ENCODE measurements at regions not wholly inside any gene's neighbourhood (a gene's known extent, or its start where the extent isn't known, plus 50 kb on each side); places are given as distances from the start of the nearest gene placed in this dataset.
A peak's percentile ranks its signal among the peaks of the same experiment; 100 is the strongest.

GRCh38 chr2:212626371-212626918 is 87.8 kb upstream of the ERBB4 start:
- H3F3A ChIP-seq (ENCODE audit: low read length, unreplicated experiment): no peaks in the 10 kb centered on the region
- no peak overlapping the region for H3K4me2 ChIP-seq (ENCODE audit: low read length)
- no peak overlapping the region for H3K4me3 ChIP-seq (ENCODE audit: low read length)
- intact Hi-C loops (cut with micrococcal nuclease): no loop called here
- no peaks in the 10 kb centered on the region for H3K9me2 ChIP-seq (replicated peaks; ENCODE audit: low read length)
- H3K9ac ChIP-seq (ENCODE audit: low read length): no peak overlapping the region
- CTCF ChIA-PET: no interaction called here
- no peaks in the 10 kb centered on the region for H3K36me3 ChIP-seq (ENCODE audit: low read depth, low read length)
- TF ChIP-seq CTCF (conservative IDR thresholded peaks at IDR 0.05; ENCODE audit: low read depth, low read length) (no peak), EZH2 (IDR thresholded peaks at IDR 0.05; ENCODE audit: low read length, unreplicated experiment) (no peak), EZH2phosphoT487 (IDR thresholded peaks at IDR 0.05; ENCODE audit: borderline replicate concordance, low read length) (no peak)
- ATAC-seq: no peak
- no peak overlapping the region for H2AFZ ChIP-seq (ENCODE audit: low read length)
- POLR2A ChIA-PET (ENCODE audit: unreplicated experiment): no interaction called here
- no peak for DNase-seq
- no peaks in the 10 kb centered on the region for H3K27me3 ChIP-seq (ENCODE audit: low read length)
- no peaks in the 10 kb centered on the region for H3K4me1 ChIP-seq (ENCODE audit: insufficient read depth, low read length)
- H3K79me2 ChIP-seq (ENCODE audit: low read length): no peaks in the 10 kb centered on the region
- H3K9me3 ChIP-seq (ENCODE audit: low read length): no peaks in the 10 kb centered on the region
- H4K20me1 ChIP-seq (ENCODE audit: low read length): no peaks in the 10 kb centered on the region
- no peak overlapping the region for H3K27ac ChIP-seq (ENCODE audit: low read length)
- BruUV-seq (replicated peaks): no TSS peak

GRCh38 chr2:212619954-212620353 is 81.4 kb upstream of the ERBB4 start:
- no peak overlapping the region for H3K4me3 ChIP-seq (ENCODE audit: low read length)
- H3K27me3 ChIP-seq (ENCODE audit: low read length): no peaks in the 10 kb centered on the region
- H3K4me2 ChIP-seq (ENCODE audit: low read length): peak overlapping the region; percentile 64
- H3K4me1 ChIP-seq (ENCODE audit: insufficient read depth, low read length): peaks cover 37% of the 10 kb centered on the region
- TF ChIP-seq EZH2phosphoT487 (IDR thresholded peaks at IDR 0.05; ENCODE audit: borderline replicate concordance, low read length): no peak
- intact Hi-C loops (cut with micrococcal nuclease): loop anchor here (2.0 kb wide), 1 partner anchor 27 kb away; no protein-coding TSS in a partner anchor
- ATAC-seq (peak; percentile 81), DNase-seq (peak; percentile 98)
- no peaks in the 10 kb centered on the region for H3F3A ChIP-seq (ENCODE audit: low read length, unreplicated experiment)
- ChIA-PET POLR2A (ENCODE audit: unreplicated experiment) (interaction anchor here (0.6 kb wide), 1 partner anchor 27 kb away, joined by 4 read pairs; no protein-coding TSS in a partner anchor), CTCF (no interaction called here)
- H2AFZ ChIP-seq (ENCODE audit: low read length): no peak overlapping the region
- H3K9me3 ChIP-seq (ENCODE audit: low read length): no peaks in the 10 kb centered on the region
- BruUV-seq (replicated peaks): no TSS peak
- peak overlapping the region; percentile 64; the same call in 1 of the 2 replicates for H3K9ac ChIP-seq (ENCODE audit: low read length)
- H3K36me3 ChIP-seq (ENCODE audit: low read depth, low read length): no peaks in the 10 kb centered on the region
- no peaks in the 10 kb centered on the region for H3K9me2 ChIP-seq (replicated peaks; ENCODE audit: low read length)
- H3K79me2 ChIP-seq (ENCODE audit: low read length): no peaks in the 10 kb centered on the region
- H3K27ac ChIP-seq (ENCODE audit: low read length): peak overlapping the region; percentile 86
- no peaks in the 10 kb centered on the region for H4K20me1 ChIP-seq (ENCODE audit: low read length)

- Histone ChIP-seq H3K36me3 (ENCODE audit: low read depth, low read length) (no peaks in the 10 kb centered on the region), H3K9me3 (ENCODE audit: low read length) (no peaks in the 10 kb centered on the region), H3K27me3 (ENCODE audit: low read length) (no peaks in the 10 kb centered on the region), H3K9me2 (replicated peaks; ENCODE audit: low read length) (no peaks in the 10 kb centered on the region), H3F3A (ENCODE audit: low read length, unreplicated experiment) (no peaks in the 10 kb centered on the region), H3K79me2 (ENCODE audit: low read length) (no peaks in the 10 kb centered on the region), H3K4me1 (ENCODE audit: insufficient read depth, low read length) (peaks cover 37% of the 10 kb centered on the region), H2AFZ (ENCODE audit: low read length) (no peak overlapping the region), H3K4me2 (ENCODE audit: low read length) (peak overlapping the region; percentile 64), H3K27ac (ENCODE audit: low read length) (peak overlapping the region; percentile 86), H3K9ac (ENCODE audit: low read length) (peak overlapping the region; percentile 64; the same call in 1 of the 2 replicates), H4K20me1 (ENCODE audit: low read length) (no peaks in the 10 kb centered on the region), H3K4me3 (ENCODE audit: low read length) (no peak overlapping the region)
- intact Hi-C loops (cut with micrococcal nuclease): no loop called here
- ChIA-PET POLR2A (ENCODE audit: unreplicated experiment) (no interaction called here), CTCF (no interaction called here)
- BruUV-seq (replicated peaks): no TSS peak
- DNase-seq (peak; percentile 93), ATAC-seq (peak; percentile 78)
- TF ChIP-seq CTCF (conservative IDR thresholded peaks at IDR 0.05; ENCODE audit: low read depth, low read length) (no peak), EZH2 (IDR thresholded peaks at IDR 0.05; ENCODE audit: low read length, unreplicated experiment) (no peak), EZH2phosphoT487 (IDR thresholded peaks at IDR 0.05; ENCODE audit: borderline replicate concordance, low read length) (no peak)
Measured at GRCh38 chr2:212618636-212619035, 80.0 kb upstream of the ERBB4 start.

All from PC-3 (cell line).